ENCODE measurements at regions not wholly inside any gene's neighbourhood (a gene's known extent, or its start where the extent isn't known, plus 50 kb on each side); places are given as distances from the start of the nearest gene placed in this dataset.

DNA sequence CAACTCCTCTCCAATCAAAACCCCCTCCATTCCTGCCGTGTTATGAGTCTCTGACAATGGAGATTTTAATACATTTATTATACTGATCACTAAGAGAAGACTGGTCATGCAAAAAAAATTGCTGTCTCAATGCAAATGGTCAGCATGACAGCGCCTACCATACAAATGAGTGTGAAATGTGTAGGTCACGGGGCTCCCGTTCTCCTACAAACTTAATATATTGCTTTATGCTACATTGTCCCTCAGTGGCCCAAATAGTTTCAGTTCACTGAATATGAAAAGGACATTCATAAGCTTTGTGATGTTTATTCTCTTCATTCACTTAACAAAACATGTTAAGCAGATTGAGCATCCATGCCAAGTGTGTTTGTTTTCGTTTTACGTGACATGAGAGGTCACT lies 116.1 kb downstream of the SPANXN3 start:
- FAIRE-seq (no peak), DNase-seq (no peak), ATAC-seq (no peak)
- 69 to 88% methylated on average over 6 of the region's 6 CpGs for WGBS, 2 donors
- no peak overlapping the region for H3K27ac ChIP-seq
- TF ChIP-seq CTCF (IDR thresholded peaks at IDR 0.05), result no peak
- H3K9me3 ChIP-seq, result no peaks in the 10 kb centered on the region
- H3K4me3 ChIP-seq, result no peak overlapping the region
- peaks cover 0 to 6% (median 0%) of the 10 kb centered on the region in 4 donors for H3K27me3 ChIP-seq
- H3K4me1 ChIP-seq, result no peaks in the 10 kb centered on the region
- H3K36me3 ChIP-seq, result no peaks in the 10 kb centered on the region
- intact Hi-C loops (cut with DNase I), result no loop called here

DNA sequence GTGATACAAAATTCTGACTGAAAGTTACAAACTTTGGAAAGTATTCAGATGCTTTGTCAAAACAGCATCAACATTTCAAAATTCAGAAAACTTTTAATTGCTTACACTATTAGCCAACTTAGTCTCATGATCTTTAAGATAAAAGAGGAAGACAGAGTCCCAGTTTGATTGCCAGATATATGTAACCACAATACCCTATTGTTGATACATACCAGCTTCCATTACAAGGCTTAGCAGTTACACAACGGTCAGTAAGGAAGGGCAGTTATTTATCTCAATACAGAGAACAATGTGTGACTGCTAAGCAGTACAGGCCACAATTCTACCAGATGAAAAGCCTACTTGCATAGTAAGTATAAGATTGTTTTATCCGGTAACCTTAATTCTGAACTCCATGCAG lies 138.4 kb downstream of the SPANXN3 start:
- ATAC-seq, result no peak
- Histone ChIP-seq H3K36me3 (no peaks in the 10 kb centered on the region), H3K4me3 (no peak overlapping the region), H3K27ac (no peak overlapping the region), H3K9me3 (no peaks in the 10 kb centered on the region), H3K27me3 (no peaks in the 10 kb centered on the region), H3K4me1 (no peaks in the 10 kb centered on the region)
- no peak for FAIRE-seq
- TF ChIP-seq CTCF (IDR thresholded peaks at IDR 0.05), result no peak
- 64 to 77% methylated on average over 2 of the region's 2 CpGs for WGBS, 2 donors
- DNase-seq, result no peak
- intact Hi-C loops (cut with DNase I), result no loop called here

- 15 to 28% methylated on average over 3 of the region's 3 CpGs for WGBS, 2 donors
- FAIRE-seq (no peak), ATAC-seq (peak in 2 of 4 donors; percentile 58 to 59)
These were observed 153.9 kb downstream of the SPANXN3 start for GRCh38 chrX:143363419-143363818.

GRCh38 chrX:143340190-143340589 lies 177.1 kb downstream of the SPANXN3 start:
- no peak for DNase-seq
- WGBS, 2 donors, result 85 to 94% methylated on average over 1 of the region's 1 CpG
- ATAC-seq, result no peak
- Histone ChIP-seq H3K27ac (no peak overlapping the region), H3K4me1 (no peaks in the 10 kb centered on the region), H3K4me3 (no peak overlapping the region), H3K9me3 (no peaks in the 10 kb centered on the region), H3K36me3 (no peaks in the 10 kb centered on the region), H3K27me3 (peaks cover 0 to 3% (median 0%) of the 10 kb centered on the region in 4 donors)
- TF ChIP-seq CTCF (IDR thresholded peaks at IDR 0.05), result no peak
- intact Hi-C loops (cut with DNase I), result no loop called here
- no peak for FAIRE-seq

More at GRCh38 chrX:143363419-143363818, 153.9 kb downstream of the SPANXN3 start:
- Histone ChIP-seq H3K4me1 (no peaks in the 10 kb centered on the region), H3K36me3 (no peaks in the 10 kb centered on the region), H3K9me3 (no peaks in the 10 kb centered on the region), H3K27ac (no peak overlapping the region), H3K4me3 (no peak overlapping the region), H3K27me3 (no peaks in the 10 kb centered on the region)
- DNase-seq, result no peak
- intact Hi-C loops (cut with DNase I), result no loop called here
- TF ChIP-seq CTCF (IDR thresholded peaks at IDR 0.05), result no peak

DNA sequence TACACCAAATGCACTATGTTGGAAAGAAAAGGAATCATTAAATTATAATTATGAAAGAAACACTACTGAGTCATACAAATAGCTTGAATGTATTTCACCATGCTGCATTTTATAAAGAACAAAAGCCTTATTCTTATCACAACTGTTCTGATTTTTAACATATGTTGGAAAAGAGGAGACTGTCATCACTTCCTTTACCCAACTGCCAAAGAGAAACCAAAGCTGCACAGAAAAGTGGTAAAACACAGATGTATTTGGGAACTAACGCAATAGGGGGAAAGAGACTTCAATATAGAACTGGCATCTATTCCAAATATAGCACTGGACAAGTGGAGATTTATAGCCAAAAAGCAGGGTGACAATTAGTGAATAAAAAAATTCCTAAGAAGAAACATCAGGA lies 181.0 kb downstream of the SPANXN3 start:
- no peaks in the 10 kb centered on the region for H3K4me1 ChIP-seq
- intact Hi-C loops (cut with DNase I), result no loop called here
- FAIRE-seq (no peak), DNase-seq (no peak), ATAC-seq (no peak)
- TF ChIP-seq CTCF (IDR thresholded peaks at IDR 0.05), result no peak
- H3K27me3 ChIP-seq, result no peaks in the 10 kb centered on the region
- H3K27ac ChIP-seq, result no peak overlapping the region
- H3K4me3 ChIP-seq, result no peak overlapping the region
- WGBS, 2 donors, result 67 to 97% methylated on average over 1 of the region's 1 CpG
- no peaks in the 10 kb centered on the region for H3K9me3 ChIP-seq
- no peaks in the 10 kb centered on the region for H3K36me3 ChIP-seq

Data from pancreas (tissue), 10 donors.